ENCODE measurements at regions not wholly inside any gene's neighbourhood (a gene's known extent, or its start where the extent isn't known, plus 50 kb on each side); places are given as distances from the start of the nearest gene placed in this dataset.

DNA sequence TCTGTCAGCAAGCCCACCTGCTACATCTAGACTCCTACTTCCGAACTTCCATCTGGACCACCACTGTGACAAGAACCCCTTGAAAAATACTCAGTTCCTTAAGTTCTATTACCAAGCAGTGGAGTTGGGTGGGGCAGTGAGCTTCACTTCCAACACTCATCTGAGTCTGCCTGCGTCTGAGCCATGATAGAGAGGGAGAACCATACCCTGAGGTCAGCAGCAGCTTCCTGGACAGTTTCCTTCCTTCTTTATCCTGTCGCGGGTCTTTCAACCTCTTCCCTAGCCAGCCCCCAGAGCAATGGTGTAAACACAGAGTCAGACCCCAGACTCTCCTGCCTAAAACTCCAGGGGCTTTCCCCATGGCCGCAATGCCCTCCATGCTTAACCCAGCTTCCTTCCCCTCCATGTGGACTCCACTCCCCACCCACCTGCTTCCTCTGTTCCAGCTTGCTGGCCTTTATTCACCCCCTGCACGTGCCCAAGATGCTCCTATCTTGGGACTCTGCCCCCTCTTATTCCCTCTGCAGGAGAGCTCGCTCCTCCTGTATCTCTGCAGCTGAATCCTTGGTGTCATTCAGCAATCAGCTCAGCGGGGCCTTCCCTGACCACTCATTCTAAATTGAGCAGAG, 211.2 kb downstream of the SHQ1 start:
- H3K9me3 ChIP-seq = no peaks in the 10 kb centered on the region
- H3K4me3 ChIP-seq = no peak overlapping the region
- H3K27ac ChIP-seq = no peak overlapping the region
- 70 to 79% methylated on average over 8 of the region's 8 CpGs for WGBS, 2 donors
- no peak for TF ChIP-seq POLR2A (IDR thresholded peaks at IDR 0.05)
- TF ChIP-seq, protein P1, sequence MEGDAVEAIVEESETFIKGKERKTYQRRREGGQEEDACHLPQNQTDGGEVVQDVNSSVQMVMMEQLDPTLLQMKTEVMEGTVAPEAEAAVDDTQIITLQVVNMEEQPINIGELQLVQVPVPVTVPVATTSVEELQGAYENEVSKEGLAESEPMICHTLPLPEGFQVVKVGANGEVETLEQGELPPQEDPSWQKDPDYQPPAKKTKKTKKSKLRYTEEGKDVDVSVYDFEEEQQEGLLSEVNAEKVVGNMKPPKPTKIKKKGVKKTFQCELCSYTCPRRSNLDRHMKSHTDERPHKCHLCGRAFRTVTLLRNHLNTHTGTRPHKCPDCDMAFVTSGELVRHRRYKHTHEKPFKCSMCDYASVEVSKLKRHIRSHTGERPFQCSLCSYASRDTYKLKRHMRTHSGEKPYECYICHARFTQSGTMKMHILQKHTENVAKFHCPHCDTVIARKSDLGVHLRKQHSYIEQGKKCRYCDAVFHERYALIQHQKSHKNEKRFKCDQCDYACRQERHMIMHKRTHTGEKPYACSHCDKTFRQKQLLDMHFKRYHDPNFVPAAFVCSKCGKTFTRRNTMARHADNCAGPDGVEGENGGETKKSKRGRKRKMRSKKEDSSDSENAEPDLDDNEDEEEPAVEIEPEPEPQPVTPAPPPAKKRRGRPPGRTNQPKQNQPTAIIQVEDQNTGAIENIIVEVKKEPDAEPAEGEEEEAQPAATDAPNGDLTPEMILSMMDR (IDR thresholded peaks at IDR 0.05) = no peak
- intact Hi-C loops (cut with DNase I; ENCODE audit: low total_unique reads) = no loop called here
- no peaks in the 10 kb centered on the region for H3K27me3 ChIP-seq
- no peaks in the 10 kb centered on the region for H3K4me1 ChIP-seq
- H3K36me3 ChIP-seq (ENCODE audit: low read depth, missing control alignments) = no peaks in the 10 kb centered on the region
- DNase-seq = no peak

DNA sequence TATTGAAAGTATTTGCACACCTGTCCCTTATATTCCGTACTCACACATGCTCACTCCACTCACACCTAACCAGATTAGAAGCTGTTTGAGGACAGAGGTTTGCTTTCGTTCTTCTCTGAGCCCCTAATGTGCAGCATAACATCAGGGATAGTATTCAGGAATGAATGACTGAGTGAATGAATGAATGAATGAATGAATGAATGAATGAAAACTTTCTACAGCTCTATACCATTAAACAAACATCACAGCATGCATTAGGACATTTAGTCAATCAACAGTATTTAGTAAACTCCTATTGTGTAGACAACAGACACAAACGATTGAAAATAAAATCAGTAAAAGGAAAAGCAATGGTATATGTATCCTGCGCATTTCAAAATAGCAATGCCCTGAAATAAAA, 212.7 kb downstream of the SHQ1 start:
- Histone ChIP-seq H3K27ac (no peak overlapping the region), H3K36me3 (ENCODE audit: low read depth, missing control alignments) (no peaks in the 10 kb centered on the region), H3K4me3 (no peak overlapping the region), H3K9me3 (no peaks in the 10 kb centered on the region), H3K27me3 (no peaks in the 10 kb centered on the region), H3K4me1 (no peaks in the 10 kb centered on the region)
- 91 to 93% methylated on average over 4 of the region's 4 CpGs for WGBS, 2 donors
- intact Hi-C loops (cut with DNase I; ENCODE audit: low total_unique reads) = no loop called here
- TF ChIP-seq POLR2A (IDR thresholded peaks at IDR 0.05) = no peak
- DNase-seq = no peak

DNA sequence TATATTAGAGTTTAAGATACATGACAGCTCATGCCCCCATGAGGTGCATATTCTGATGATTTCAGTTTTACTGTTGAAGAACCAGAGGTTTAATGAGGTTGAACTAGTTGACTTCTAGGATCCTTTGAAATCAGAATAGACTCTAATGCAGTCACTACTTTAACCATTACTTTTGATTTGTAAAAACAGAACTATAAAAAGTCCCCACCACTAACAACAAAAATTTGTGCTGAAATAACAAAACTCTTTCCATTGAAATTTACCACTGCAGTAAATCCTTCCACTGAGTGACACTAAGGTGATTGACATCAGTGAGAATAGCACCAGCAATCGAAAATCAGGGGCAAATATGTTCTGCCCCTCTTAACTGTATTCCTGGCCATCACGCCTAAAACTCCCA, 214.1 kb downstream of the SHQ1 start:
- Histone ChIP-seq H3K9me3 (no peaks in the 10 kb centered on the region), H3K36me3 (ENCODE audit: low read depth, missing control alignments) (no peaks in the 10 kb centered on the region), H3K4me3 (no peak overlapping the region), H3K27ac (no peak overlapping the region), H3K27me3 (no peaks in the 10 kb centered on the region), H3K4me1 (no peaks in the 10 kb centered on the region)
- no peak for DNase-seq
- intact Hi-C loops (cut with DNase I; ENCODE audit: low total_unique reads) = no loop called here
- 79 to 86% methylated on average over 2 of the region's 2 CpGs for WGBS, 2 donors
- TF ChIP-seq, protein P1 (IDR thresholded peaks at IDR 0.05) = no peak
- no peak for TF ChIP-seq POLR2A (IDR thresholded peaks at IDR 0.05)

DNA sequence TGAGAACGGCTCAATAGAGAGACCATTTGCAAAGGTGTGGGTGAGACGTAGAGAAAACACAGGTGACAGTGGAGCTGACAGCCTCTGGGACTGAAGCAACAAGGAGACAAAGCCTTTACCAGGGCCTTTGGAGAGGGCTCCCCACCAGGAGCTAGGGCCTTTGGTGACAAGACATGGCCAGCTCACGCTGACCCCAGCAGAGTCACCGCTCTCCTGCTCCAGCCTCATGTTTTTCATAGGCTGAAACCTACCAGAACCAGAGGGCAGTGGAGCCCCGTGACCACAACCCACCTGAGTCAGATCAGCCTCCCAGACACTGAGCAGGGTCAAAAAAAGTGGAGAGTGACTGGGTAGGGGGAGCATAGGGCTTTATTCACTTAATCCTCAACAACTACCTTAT, 214.7 kb downstream of the SHQ1 start:
- intact Hi-C loops (cut with DNase I; ENCODE audit: low total_unique reads) = no loop called here
- Histone ChIP-seq H3K27me3 (no peaks in the 10 kb centered on the region), H3K9me3 (no peaks in the 10 kb centered on the region), H3K4me3 (no peak overlapping the region), H3K27ac (no peak overlapping the region), H3K36me3 (ENCODE audit: low read depth, missing control alignments) (no peaks in the 10 kb centered on the region), H3K4me1 (no peaks in the 10 kb centered on the region)
- TF ChIP-seq, protein P1 (IDR thresholded peaks at IDR 0.05) = no peak
- no peak for TF ChIP-seq POLR2A (IDR thresholded peaks at IDR 0.05)
- 91 to 92% methylated on average over 5 of the region's 5 CpGs for WGBS, 2 donors
- no peak for DNase-seq

DNA sequence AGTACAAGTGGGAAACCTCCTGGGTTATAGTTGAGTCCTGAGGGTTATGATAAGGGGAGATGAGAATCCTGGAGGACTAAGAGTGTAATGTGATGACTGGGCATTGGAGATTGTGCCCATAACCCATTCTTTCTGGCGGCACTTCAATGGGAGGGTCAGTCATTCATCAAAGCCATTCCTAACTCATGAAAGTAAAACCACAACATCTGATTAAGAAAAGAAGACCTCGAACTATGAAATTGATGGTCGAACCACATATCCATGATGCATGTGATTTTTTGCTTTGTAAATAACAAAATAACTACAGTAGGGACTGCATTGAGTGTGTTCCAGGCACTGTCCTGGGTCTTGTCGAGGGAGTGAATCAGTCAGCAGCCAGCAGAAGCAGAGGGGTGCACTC, 215.1 kb downstream of the SHQ1 start:
- whole genome bisulfite sequencing, 2 donors = 69 to 85% methylated on average over 4 of the region's 4 CpGs
- Histone ChIP-seq H3K9me3 (no peaks in the 10 kb centered on the region), H3K27me3 (no peaks in the 10 kb centered on the region), H3K4me1 (no peaks in the 10 kb centered on the region), H3K27ac (no peak overlapping the region), H3K4me3 (no peak overlapping the region), H3K36me3 (ENCODE audit: low read depth, missing control alignments) (no peaks in the 10 kb centered on the region)
- TF ChIP-seq, protein P1 (IDR thresholded peaks at IDR 0.05) = no peak
- no peak for DNase-seq
- intact Hi-C loops (cut with DNase I; ENCODE audit: low total_unique reads) = no loop called here

Data from testis (tissue), 2 donors.